ENCODE measurements at regions not wholly inside any gene's neighbourhood (a gene's known extent, or its start where the extent isn't known, plus 50 kb on each side); places are given as distances from the start of the nearest gene placed in this dataset.

DNA sequence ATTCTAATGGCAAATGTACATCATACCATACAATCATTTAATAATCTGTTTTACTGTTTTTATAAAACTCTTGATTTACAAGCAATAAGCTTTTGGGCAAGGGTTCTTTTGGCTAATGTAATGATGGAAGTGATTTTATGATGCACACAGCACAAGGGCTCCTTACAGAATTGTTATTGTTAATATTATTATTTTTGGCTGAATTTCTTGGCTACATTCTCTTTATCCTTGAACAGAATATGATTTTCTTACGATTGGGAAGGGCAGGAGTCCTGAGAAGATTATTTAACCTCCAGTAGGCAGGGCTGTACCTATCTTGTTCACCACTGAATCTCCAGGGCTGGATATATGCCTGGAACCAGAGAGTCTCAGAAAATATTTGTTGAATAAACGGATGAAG, 70.4 kb upstream of the ARHGAP20 start:
- no peak for TF ChIP-seq POLR2AphosphoS5 (IDR thresholded peaks at IDR 0.05; ENCODE audit: low read depth, low read length)
- TF ChIP-seq POLR2A (IDR thresholded peaks at IDR 0.05; ENCODE audit: borderline replicate concordance, extremely low read depth, insufficient read depth, insufficient read length): no peak
- TF ChIP-seq, protein P1, sequence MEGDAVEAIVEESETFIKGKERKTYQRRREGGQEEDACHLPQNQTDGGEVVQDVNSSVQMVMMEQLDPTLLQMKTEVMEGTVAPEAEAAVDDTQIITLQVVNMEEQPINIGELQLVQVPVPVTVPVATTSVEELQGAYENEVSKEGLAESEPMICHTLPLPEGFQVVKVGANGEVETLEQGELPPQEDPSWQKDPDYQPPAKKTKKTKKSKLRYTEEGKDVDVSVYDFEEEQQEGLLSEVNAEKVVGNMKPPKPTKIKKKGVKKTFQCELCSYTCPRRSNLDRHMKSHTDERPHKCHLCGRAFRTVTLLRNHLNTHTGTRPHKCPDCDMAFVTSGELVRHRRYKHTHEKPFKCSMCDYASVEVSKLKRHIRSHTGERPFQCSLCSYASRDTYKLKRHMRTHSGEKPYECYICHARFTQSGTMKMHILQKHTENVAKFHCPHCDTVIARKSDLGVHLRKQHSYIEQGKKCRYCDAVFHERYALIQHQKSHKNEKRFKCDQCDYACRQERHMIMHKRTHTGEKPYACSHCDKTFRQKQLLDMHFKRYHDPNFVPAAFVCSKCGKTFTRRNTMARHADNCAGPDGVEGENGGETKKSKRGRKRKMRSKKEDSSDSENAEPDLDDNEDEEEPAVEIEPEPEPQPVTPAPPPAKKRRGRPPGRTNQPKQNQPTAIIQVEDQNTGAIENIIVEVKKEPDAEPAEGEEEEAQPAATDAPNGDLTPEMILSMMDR (IDR thresholded peaks at IDR 0.05 in 2 of 3, conservative IDR thresholded peaks at IDR 0.05 in 1 of 3; ENCODE audit: borderline replicate concordance in 1 of 3, insufficient read depth in 1 of 3, low read depth in 2 of 3, low read length in 2 of 3): no peak
- TF ChIP-seq SRF (IDR thresholded peaks at IDR 0.05; ENCODE audit: low read depth): no peak
- TF ChIP-seq RAD21 (IDR thresholded peaks at IDR 0.05; ENCODE audit: low read depth): no peak
- TF ChIP-seq, protein P2, sequence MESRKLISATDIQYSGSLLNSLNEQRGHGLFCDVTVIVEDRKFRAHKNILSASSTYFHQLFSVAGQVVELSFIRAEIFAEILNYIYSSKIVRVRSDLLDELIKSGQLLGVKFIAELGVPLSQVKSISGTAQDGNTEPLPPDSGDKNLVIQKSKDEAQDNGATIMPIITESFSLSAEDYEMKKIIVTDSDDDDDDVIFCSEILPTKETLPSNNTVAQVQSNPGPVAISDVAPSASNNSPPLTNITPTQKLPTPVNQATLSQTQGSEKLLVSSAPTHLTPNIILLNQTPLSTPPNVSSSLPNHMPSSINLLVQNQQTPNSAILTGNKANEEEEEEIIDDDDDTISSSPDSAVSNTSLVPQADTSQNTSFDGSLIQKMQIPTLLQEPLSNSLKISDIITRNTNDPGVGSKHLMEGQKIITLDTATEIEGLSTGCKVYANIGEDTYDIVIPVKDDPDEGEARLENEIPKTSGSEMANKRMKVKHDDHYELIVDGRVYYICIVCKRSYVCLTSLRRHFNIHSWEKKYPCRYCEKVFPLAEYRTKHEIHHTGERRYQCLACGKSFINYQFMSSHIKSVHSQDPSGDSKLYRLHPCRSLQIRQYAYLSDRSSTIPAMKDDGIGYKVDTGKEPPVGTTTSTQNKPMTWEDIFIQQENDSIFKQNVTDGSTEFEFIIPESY (IDR thresholded peaks at IDR 0.05; ENCODE audit: extremely low read depth, insufficient replicate concordance, low read length): no peak
